Fibroblast of lung (primary cell): ENCODE measurements at regions not wholly inside any gene's neighbourhood (a gene's known extent, or its start where the extent isn't known, plus 50 kb on each side); places are given as distances from the start of the nearest gene placed in this dataset.

ENCODE experiments used
- DNase-seq, 2 donors: peaks; one replicate each; pipeline versions ENCODE4 v3.0.0 to v3.0.0-alpha.2; 2010; ENCODE audit warnings: low read depth in 2 of 2
- H2AFZ ChIP-seq: 2 replicates; pipeline ENCODE4 v1.5.1; 2012; ENCODE audit warnings: low read length, control low read depth, inconsistent platforms
- H3K27ac ChIP-seq: 2 replicates; pipeline ENCODE4 v1.5.1; 2011; ENCODE audit warnings: low read length, control low read depth; ENCODE audit not compliant: insufficient read depth
- H3K27me3 ChIP-seq: 2 replicates; pipeline ENCODE4 v1.5.1; 2011; ENCODE audit warnings: mild to moderate bottlenecking, low read length; ENCODE audit not compliant: control insufficient read depth, insufficient read depth
- H3K36me3 ChIP-seq: 2 replicates; pipeline ENCODE4 v1.5.1; 2011; ENCODE audit warnings: low read length; ENCODE audit not compliant: control insufficient read depth, insufficient read depth
- H3K4me1 ChIP-seq: 2 replicates; pipeline ENCODE4 v1.5.1; 2011; ENCODE audit warnings: low read length; ENCODE audit not compliant: control insufficient read depth, insufficient read depth; ENCODE audit errors: extremely low read depth
- H3K4me2 ChIP-seq: 2 replicates; pipeline ENCODE4 v1.5.1; 2011; ENCODE audit warnings: low read length, control low read depth; ENCODE audit not compliant: insufficient read depth; ENCODE audit errors: extremely low read depth
- H3K4me3 ChIP-seq, 4 experiments: fragments of 200-600 bp in 1 of 4; sonication (generic) in 1 of 4; replicated peaks in 1 of 4; 2 replicates each; pipeline ENCODE4 v1.5.1; 2011 to 2016; ENCODE audit warnings: low read length in 4 of 4, low read depth in 3 of 4, mild to moderate bottlenecking in 3 of 4, control low read depth in 2 of 4, inconsistent platforms in 1 of 4, mixed read lengths in 1 of 4; ENCODE audit not compliant: insufficient read depth in 1 of 4; ENCODE audit errors: control extremely low read depth in 1 of 4
- H3K79me2 ChIP-seq: 2 replicates; pipeline ENCODE4 v1.5.1; 2012; ENCODE audit warnings: mild to moderate bottlenecking, low read length, inconsistent platforms; ENCODE audit not compliant: control insufficient read depth, insufficient read depth
- H3K9ac ChIP-seq: 2 replicates; pipeline ENCODE4 v1.5.1; 2011; ENCODE audit warnings: mild to moderate bottlenecking, low read length, control low read depth; ENCODE audit not compliant: insufficient read depth
- H3K9me3 ChIP-seq: 2 replicates; pipeline ENCODE4 v1.5.1; 2012; ENCODE audit warnings: low read depth, low read length; ENCODE audit not compliant: control insufficient read depth, insufficient read depth
- H4K20me1 ChIP-seq: 2 replicates; pipeline ENCODE4 v1.5.1; 2011; ENCODE audit warnings: low read length; ENCODE audit not compliant: control insufficient read depth, insufficient read depth; ENCODE audit errors: extremely low read depth
- EZH2 ChIP-seq: IDR thresholded peaks from 2 replicates; pipeline ENCODE4 v1.5.1; 2012; ENCODE audit warnings: low read length, control low read depth, mild to moderate bottlenecking; ENCODE audit errors: missing control alignments
- TF ChIP-seq, protein P1 (sequence below), 2 donors: IDR thresholded peaks in 1 of 2; conservative IDR thresholded peaks in 1 of 2; 1 replicate in 1 of 2; 2 replicates in 1 of 2; pipeline ENCODE4 v1.5.1; 2011 to 2012; ENCODE audit warnings: low read length in 2 of 2, control low read depth in 1 of 2, inconsistent platforms in 1 of 2, low read depth in 1 of 2, mild to moderate bottlenecking in 1 of 2

- Histone ChIP-seq H2AFZ (peak overlapping the region; percentile 27), H3K36me3 (no peaks in the 10 kb centered on the region), H3K9ac (no peak overlapping the region), H4K20me1 (no peaks in the 10 kb centered on the region), H3K4me2 (no peak overlapping the region), H3K4me1 (no peaks in the 10 kb centered on the region), H3K79me2 (no peaks in the 10 kb centered on the region), H3K4me3 (no peak overlapping the region), H3K9me3 (no peaks in the 10 kb centered on the region), H3K27ac (no peak overlapping the region), H3K27me3 (no peaks in the 10 kb centered on the region)
- TF ChIP-seq, protein P1, sequence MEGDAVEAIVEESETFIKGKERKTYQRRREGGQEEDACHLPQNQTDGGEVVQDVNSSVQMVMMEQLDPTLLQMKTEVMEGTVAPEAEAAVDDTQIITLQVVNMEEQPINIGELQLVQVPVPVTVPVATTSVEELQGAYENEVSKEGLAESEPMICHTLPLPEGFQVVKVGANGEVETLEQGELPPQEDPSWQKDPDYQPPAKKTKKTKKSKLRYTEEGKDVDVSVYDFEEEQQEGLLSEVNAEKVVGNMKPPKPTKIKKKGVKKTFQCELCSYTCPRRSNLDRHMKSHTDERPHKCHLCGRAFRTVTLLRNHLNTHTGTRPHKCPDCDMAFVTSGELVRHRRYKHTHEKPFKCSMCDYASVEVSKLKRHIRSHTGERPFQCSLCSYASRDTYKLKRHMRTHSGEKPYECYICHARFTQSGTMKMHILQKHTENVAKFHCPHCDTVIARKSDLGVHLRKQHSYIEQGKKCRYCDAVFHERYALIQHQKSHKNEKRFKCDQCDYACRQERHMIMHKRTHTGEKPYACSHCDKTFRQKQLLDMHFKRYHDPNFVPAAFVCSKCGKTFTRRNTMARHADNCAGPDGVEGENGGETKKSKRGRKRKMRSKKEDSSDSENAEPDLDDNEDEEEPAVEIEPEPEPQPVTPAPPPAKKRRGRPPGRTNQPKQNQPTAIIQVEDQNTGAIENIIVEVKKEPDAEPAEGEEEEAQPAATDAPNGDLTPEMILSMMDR (conservative IDR thresholded peaks at IDR 0.05 in 1 of 2, IDR thresholded peaks at IDR 0.05 in 1 of 2; ENCODE audit: low read depth in 1 of 2, low read length in 2 of 2) = no peak
- TF ChIP-seq EZH2 = no peak
- peak in 1 of 2 donors; percentile 89 for DNase-seq
These were observed 531.5 kb downstream of the TNS1 start for GRCh38 chr2:217471319-217471718.

GRCh38 chr2:217469203-217469810 is 533.5 kb downstream of the TNS1 start:
- no peaks in the 10 kb centered on the region for H3K4me1 ChIP-seq
- H3K27me3 ChIP-seq = no peaks in the 10 kb centered on the region
- no peak overlapping the region for H2AFZ ChIP-seq
- no peak overlapping the region for H3K4me2 ChIP-seq
- TF ChIP-seq, protein P1 (conservative IDR thresholded peaks at IDR 0.05 in 1 of 2, IDR thresholded peaks at IDR 0.05 in 1 of 2; ENCODE audit: low read depth in 1 of 2, low read length in 2 of 2) = no peak
- TF ChIP-seq EZH2 = no peak
- H4K20me1 ChIP-seq = no peaks in the 10 kb centered on the region
- no peaks in the 10 kb centered on the region for H3K79me2 ChIP-seq
- peak in 1 of 2 donors; percentile 45 for DNase-seq
- H3K9me3 ChIP-seq = no peaks in the 10 kb centered on the region
- no peaks in the 10 kb centered on the region for H3K36me3 ChIP-seq
- H3K9ac ChIP-seq = no peak overlapping the region
- no peak overlapping the region for H3K4me3 ChIP-seq
- no peak overlapping the region for H3K27ac ChIP-seq

DNA sequence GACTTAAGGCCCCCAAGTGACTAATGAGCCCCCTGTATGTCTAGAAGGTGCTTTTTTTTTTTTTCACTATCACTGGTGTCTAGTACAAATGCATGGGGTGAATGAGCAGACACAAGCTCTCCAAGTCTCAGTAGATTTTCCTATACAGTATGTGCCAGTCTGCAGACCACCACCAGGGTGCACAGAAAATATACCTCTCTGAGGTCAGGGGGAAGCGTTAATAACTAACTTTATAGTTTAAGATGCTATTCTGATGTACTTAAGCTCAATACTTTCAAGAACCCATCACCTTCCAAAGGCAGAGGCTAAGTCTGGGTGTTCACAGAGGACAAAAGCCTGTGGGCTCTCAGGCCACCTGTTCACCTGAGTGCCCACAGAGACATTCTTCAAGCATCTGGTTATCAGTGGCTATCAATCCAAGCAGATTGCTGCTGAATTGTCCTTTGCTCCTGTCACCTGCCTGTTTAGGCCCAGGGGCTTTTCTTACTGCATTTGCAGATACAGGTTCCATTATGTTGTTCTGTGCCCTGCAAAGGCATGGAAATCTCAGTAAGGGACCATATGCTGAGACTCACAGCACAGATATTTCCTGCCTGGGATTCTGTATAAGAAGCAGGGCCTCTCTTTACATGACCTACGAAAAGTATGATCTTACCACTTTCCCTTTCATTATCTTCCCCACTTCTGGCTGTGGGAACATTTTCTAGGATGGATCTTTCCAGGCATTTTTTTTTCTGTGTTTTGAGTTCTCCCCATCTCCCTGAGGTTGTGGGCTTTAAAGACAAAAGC is 534.6 kb downstream of the TNS1 start:
- H3K4me1 ChIP-seq = no peaks in the 10 kb centered on the region
- DNase-seq = no peak
- H3K9ac ChIP-seq = no peak overlapping the region
- H3K9me3 ChIP-seq = no peaks in the 10 kb centered on the region
- no peak overlapping the region for H3K4me3 ChIP-seq
- H3K4me2 ChIP-seq = no peak overlapping the region
- H2AFZ ChIP-seq = no peak overlapping the region
- no peaks in the 10 kb centered on the region for H3K79me2 ChIP-seq
- no peak for TF ChIP-seq EZH2
- TF ChIP-seq, protein P1 (conservative IDR thresholded peaks at IDR 0.05 in 1 of 2, IDR thresholded peaks at IDR 0.05 in 1 of 2; ENCODE audit: low read depth in 1 of 2, low read length in 2 of 2) = no peak
- H3K27ac ChIP-seq = no peak overlapping the region
- H4K20me1 ChIP-seq = no peaks in the 10 kb centered on the region
- H3K27me3 ChIP-seq = no peaks in the 10 kb centered on the region
- H3K36me3 ChIP-seq = no peaks in the 10 kb centered on the region
